ELF-1 (cell line): ENCODE measurements at regions not wholly inside any gene's neighbourhood (a gene's known extent, or its start where the extent isn't known, plus 50 kb on each side); places are given as distances from the start of the nearest gene placed in this dataset.
"Not testable (repeated sequence)": the region's sequence is repeated elsewhere in the genome, so short reads cannot be mapped to it uniquely, and the experiment has no call there.

Source experiments
- DNase-seq: peaks from one replicate; pipeline ENCODE4 v3.0.0-alpha.2; 2016; ENCODE audit warnings: low read depth, low spot score

DNA sequence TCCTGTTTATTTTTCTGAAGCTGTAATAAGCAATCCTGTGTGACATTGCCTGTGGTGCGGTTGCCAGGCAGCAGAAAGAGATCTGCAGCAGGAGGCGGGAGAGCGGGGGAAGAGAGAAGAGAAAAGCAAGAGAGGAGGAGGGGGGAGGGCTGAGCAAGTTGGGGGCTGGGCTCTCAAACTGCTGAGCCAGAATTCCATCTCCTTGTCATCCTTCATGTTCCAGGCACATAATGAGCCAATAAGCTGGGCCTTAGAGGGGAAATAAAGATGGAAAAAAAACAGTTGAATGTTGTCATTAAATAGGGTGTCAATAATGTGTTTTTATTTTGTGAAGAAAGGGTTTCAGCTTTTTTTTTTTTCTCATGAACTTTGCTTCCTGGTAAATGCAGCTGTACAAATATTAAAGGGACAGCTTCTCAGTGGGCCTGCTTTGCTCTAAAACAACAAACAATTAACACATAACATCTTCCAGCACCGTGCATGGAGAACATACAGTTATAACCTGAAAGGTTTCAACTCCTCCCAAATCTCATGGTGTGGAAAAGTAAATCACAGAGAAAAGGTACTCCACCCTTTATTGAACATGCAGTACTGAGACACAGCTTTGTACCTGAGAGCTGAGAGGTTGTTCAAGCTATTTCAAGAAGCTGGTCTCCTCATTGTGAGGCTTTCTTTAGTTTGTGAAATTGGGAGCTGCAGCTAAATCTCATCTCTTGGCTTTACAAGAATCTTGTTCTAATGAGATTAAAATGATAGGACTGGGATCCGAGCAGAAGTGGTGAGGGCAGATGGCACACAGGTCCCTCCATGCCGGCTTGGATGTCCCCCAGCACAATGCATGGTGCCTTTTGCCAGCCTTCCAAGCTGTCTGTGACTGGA lies 451.1 kb upstream of the KCNMB2 start:
- DNase-seq, result peak; percentile 75

DNA sequence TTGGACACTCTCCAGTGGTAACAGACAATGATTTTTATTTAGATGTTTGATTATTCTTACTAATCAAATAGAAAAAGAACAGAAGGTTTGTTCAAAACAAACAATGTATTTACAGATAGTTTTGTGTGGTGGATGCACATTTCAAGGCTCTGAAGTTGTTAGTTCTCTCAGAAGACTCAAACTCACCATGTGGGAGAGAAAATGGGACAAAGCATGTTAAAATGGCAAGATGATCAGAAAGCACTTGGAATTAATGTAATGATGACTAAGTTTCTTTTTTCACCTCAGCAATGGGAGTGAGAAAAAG lies 450.5 kb upstream of the KCNMB2 start:
- DNase-seq, result no peak

- no peak for DNase-seq
Measured at GRCh38 chr3:178086144-178086825, 450.0 kb upstream of the KCNMB2 start.

- DNase-seq, result no peak
Measured at GRCh38 chr3:178087376-178087775, 448.9 kb upstream of the KCNMB2 start.

- DNase-seq, result no peak
Measured at GRCh38 chr3:178088963-178089362, 447.3 kb upstream of the KCNMB2 start.

- no peak for DNase-seq
Measured at GRCh38 chr3:178090899-178091298, 445.3 kb upstream of the KCNMB2 start.

DNA sequence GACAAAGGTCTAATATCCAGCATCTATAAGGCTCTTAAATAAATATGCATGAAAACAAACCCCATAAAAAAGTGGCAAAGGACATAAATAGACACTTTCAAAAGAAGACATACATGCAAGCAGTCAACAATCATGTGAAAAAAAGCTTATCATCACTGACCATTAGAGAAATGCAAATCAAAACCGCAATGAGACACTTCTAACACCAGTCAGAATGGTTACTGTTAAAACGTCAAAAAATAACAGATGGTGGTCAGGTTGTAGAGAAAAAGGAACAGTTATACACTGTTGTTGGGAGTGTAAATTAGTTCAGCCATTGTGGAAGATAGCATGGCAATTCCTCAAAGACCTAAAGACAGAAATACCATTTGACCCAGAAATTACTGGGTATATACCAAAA lies 440.7 kb upstream of the KCNMB2 start:
- no peak for DNase-seq

DNA sequence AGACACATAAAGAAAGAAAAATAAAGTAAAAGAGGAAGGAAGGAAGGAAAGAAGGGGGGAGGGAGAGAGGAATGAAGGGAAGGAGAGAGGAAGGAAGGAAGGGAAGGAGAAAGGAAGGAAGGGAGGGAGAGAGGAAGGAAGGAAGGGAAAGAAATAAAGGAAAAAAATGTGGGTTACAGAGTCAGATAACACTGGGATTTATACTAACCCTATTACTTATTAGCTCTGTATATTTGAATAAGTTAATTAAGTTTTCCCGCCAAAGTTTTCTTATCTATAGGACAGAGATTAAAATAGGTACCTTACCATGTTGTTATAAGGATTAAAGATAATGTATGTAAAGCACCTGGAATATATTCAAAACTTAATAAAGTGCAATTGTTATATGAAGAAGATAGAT lies 439.3 kb upstream of the KCNMB2 start:
- no peak for DNase-seq

DNA sequence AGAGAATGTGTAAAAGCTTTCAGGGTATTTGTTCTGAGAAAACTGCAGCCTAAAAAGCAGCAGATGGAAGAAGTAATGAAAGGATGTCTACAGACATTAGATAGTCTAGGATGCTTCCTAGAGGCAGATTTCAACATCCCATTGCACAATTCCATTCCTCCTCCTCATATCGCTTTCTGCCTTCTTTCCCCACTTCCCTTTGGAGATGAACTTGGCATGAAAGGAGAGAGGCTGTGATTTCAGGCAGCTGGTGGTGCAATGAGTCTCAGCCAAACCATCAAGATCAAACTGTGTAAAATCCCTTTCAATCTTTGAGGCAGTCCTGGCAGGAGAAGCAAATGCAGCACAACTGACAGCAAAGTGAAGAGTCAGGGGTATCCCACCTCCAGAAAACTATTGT lies 438.7 kb upstream of the KCNMB2 start:
- DNase-seq, result no peak

- no peak for DNase-seq
Measured at GRCh38 chr3:178099274-178099673, 437.0 kb upstream of the KCNMB2 start.

GRCh38 chr3:178099862-178100261 lies 436.4 kb upstream of the KCNMB2 start:
- DNase-seq, result no peak

GRCh38 chr3:178100908-178101307 lies 435.3 kb upstream of the KCNMB2 start:
- no peak for DNase-seq

- no peak for DNase-seq
Measured at GRCh38 chr3:178103140-178103539, 433.1 kb upstream of the KCNMB2 start.

DNA sequence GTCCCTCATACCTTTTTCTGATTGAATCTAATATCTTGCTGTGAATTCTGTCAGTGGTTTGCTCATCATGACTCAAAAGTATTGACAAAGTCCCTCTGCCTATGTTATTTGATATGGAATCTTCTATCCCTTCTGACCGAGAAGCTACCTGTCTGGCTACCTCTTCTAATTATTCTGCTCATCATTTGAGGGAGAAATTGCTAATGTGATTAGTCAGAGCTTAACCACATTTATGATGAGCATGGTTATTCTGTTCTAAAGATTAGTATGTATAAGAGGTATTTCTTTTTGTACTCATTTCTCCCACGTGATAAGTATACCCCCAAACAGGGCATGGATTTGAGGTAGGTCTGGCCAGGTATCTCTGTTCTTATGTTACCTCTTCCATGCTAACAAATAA lies 428.4 kb upstream of the KCNMB2 start:
- DNase-seq, result no peak

GRCh38 chr3:178109691-178110090 lies 426.5 kb upstream of the KCNMB2 start:
- DNase-seq, result no peak

GRCh38 chr3:178112134-178112533 lies 424.1 kb upstream of the KCNMB2 start:
- peak; percentile 44 for DNase-seq

- DNase-seq, result not testable (repeated sequence)
Measured at GRCh38 chr3:178112552-178112951, 423.7 kb upstream of the KCNMB2 start.

GRCh38 chr3:178117641-178118040 lies 418.6 kb upstream of the KCNMB2 start:
- no peak for DNase-seq

DNA sequence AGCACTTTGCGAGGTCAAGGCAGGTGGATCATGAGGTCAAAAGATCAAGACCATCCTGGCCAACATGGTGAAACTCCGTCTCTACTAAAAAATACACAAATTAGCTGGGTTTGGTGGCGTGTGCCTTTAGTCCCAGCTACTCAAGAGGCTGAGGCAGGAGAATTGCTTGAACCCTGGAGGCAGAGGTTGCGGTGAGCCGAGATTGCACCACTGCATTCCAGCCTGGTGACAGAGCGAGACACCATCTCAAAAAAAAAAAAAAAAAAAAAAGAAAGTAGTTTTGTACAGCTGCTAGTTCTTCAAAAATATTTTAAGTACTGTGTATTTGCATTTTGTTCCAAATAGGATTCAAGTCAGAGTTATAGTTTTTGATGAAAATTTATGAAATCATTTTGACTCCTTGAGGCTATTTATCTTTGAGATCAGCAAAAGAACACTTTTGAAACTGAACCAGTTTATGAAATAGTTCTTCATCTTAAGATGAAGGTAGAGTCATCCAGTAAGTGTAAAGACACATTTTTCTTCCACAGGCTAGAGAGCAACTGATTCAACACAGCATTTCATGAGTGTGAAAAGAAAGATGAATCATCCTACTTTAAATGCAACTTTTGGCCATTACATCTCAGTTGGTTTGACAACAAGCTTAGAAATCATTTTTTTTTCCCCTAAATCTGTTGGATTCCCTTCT lies 416.5 kb upstream of the KCNMB2 start:
- not testable (repeated sequence) for DNase-seq

- no peak for DNase-seq
Measured at GRCh38 chr3:178120367-178120766, 415.9 kb upstream of the KCNMB2 start.

DNA sequence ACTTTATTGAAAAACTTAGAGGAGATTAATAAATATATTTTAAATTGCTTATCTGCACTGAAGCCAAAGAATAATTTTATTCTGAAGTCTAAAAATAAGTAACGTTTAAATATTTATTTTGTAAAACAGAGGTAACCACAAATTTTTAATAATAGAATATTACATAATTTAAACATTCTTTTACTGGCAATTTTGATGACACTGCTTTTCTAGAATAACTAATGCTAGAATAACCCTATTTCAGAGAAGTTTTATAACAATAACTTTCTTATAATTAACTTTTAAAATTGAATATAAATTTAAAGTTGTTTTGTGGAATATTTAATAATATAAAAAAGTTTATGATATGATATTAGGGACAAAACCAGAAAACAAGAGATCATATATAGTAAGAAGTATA lies 409.6 kb upstream of the KCNMB2 start:
- DNase-seq, result no peak

- DNase-seq, result no peak
Measured at GRCh38 chr3:178127221-178127620, 409.0 kb upstream of the KCNMB2 start.

DNA sequence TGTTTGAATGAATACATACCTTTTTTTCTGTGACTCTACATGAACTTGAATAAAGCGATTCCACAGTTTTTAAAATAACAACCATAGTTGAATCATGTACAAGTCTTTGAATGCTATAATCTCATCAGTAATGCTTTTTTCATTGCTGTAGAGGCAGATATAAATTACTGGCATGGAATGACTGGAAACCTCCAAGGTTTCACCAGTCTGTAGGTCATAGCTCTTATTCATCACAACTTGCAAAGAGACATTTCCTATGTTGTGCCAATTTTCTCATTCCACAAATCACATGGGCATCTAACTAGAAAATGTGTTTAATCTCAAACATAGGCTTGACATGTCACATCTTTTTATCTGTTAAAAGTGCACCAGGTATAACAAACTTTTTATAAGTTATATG lies 407.1 kb upstream of the KCNMB2 start:
- DNase-seq, result no peak
